8988T (cell line): ENCODE measurements at regions not wholly inside any gene's neighbourhood (a gene's known extent, or its start where the extent isn't known, plus 50 kb on each side); places are given as distances from the start of the nearest gene placed in this dataset.
"Not testable (repeated sequence)": the region's sequence is repeated elsewhere in the genome, so short reads cannot be mapped to it uniquely, and the experiment has no call there.

Experiments
- DNase-seq: peaks from one replicate; pipeline ENCODE4 v3.0.0; 2011

DNA sequence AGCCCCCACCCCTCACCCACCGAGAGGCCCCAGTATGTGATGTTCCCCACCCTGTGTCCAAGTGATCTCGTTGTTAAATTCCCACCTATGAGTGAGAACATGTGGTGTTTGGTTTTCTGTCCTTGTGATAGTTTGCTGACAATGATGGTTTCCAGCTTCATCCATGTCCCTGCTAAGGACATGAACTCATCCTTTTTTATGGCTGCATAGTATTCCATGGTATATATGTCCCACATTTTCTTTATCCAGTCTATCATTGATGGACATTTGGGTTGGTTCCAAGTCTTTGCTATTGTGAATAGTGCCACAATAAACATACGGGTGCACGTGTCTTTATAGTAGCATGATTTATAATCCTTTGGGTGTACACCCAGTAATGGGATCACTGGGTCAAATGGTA, 79.2 kb downstream of the PXDC1 start:
- not testable (repeated sequence) for DNase-seq

DNA sequence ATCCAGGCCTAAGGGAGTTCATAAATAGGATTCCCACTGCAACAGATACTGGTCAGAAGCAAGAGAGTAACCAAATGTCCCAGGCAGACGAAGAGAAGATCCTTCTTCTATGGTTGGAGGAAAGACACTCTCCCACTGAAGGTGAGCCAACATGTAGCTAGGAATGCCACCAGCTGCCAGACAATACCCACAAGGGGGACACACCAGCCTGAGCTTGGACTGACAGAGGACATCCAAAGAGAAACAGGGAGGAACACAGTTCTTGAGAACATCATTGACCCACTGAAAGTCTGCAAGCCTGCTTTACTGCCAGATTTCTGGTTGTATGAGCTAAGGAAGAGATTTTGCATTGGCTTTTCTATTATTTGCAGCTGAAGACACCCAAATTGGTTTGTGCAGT, 80.1 kb downstream of the PXDC1 start:
- DNase-seq: no peak

DNA sequence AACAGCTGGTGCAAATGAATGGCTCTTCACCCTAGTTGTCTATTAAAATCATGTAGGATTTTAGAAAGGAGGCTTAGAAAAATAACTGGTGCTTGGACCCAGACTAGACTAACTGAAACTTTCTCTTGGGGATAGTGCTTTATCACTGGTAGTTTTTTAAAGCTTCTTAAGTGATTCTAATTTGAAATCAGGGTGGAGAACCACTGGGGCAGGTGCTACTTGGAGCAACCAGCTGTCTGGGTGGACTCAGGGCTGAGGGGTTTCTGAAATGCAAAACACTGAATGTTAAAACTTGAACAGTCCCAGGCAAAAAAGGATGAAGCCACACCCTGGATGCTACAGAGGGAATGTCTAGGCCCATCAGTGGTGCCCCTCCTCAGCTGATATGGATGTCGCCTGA, 81.2 kb downstream of the PXDC1 start:
- no peak for DNase-seq

DNA sequence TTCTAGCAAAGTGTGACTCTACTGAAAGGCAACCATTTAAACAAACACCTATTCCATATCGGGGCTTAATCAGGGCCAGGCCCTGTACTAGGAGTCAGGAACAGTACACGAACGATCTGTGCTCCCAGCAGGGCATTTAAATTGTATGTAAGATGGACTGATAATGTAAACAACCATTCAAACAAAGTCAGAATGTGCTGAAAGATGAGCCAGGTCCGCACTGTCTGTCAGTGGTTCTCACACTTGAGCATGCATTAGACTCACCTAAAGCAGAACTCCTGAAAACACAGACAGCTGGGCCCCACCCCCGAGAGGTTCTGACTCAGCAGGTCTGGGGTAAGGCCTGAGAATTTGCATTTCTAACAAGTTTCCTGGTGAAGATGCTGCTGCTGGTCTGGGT, 81.6 kb downstream of the PXDC1 start:
- DNase-seq: no peak

DNA sequence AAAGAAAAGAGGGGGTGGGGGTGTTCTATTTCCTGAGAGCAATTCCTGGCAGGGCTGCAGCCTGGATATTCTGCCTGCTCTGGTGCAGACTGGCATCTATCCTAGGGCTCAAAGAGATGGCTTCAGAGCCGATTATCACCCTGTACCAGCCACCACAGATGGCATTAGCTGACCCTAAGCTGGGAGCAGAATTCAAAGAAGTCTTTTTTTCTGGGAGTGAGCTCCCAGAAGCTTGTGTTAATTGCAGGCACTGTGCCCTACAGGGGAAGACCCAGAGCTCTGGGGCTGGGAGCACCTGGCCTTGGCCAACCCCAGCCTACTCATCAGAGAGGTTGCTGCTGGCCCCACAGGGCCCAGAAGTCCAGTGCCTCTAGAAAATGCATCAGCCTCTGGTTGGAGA, 85.9 kb downstream of the PXDC1 start:
- DNase-seq: no peak

DNA sequence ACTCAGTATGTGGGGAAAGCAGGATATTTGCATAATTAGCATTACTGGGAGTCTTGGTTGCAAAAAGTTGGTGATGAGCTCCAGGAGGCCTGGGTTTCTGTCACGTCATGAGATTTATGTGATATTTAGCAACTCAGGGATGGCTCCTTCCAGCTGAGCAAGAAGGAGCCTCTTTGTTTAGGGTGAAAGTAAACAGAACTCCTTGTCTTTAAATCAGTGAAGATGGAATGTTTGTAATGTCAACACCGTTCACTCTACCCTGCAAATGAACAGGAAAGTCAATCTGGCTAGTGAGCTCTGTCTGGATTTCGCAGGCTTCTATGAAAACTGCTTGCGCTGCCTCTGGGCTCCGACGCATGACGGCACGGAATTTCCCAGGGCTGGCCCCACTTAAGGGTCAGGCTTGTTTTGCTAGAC, 86.9 kb downstream of the PXDC1 start:
- DNase-seq: no peak

DNA sequence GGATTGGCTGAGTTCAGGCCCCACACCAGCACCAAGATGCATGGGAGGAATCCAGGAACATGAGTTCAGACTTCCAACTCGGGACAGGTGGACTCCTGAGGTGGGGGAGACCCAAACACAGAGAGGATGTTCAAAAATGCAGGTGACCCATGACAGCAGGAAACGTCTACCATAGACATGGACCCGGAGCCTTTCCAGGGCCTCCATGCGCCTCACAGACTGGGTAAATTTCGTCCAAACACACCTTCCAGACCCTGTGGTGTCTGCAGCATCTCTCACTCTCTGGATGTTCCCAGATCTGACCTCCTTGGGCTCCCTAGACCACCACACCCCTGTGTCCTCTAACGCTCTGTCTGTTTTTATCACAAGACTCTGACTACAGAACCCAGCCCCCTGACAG, 87.7 kb downstream of the PXDC1 start:
- no peak for DNase-seq

DNA sequence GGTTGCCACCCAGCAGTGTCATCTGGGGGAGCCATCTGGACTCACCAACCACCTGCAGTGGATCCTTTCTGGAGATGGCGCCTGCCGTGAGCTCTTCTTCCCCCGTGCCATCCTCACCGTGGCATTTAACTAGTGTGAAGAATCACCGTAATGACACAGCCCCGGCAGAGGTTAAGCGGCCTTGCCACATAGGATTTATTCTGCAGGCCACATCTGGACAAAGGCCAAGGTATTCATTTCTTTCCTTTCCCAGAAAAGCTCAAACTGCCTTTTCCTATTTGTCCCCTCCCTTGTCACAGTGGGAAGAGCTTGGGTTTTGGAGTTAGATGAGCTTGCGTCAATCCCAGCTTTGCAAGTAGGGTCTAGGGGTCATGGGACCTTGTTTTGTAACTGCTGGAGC, 88.4 kb downstream of the PXDC1 start:
- DNase-seq: no peak

DNA sequence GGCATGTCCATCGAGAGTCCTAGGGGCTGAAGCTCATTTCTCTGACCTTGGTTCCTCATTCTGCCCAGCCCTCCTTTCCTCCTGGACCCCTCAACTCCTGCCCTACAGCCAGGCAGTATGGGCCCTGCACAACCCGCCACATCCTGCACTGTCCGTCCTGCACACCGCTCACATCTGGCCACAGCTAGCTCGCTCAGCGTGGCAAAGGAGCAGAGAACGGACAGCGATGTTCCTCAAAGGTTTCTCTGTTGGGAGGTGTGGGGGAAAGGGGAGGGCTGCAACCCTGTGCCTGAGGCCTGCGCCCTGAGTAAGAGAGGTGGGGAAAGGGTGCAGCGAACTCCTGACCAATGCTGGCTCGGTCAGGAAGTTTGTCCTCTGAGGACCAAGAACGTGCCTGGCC, 90.1 kb downstream of the PXDC1 start:
- no peak for DNase-seq

DNA sequence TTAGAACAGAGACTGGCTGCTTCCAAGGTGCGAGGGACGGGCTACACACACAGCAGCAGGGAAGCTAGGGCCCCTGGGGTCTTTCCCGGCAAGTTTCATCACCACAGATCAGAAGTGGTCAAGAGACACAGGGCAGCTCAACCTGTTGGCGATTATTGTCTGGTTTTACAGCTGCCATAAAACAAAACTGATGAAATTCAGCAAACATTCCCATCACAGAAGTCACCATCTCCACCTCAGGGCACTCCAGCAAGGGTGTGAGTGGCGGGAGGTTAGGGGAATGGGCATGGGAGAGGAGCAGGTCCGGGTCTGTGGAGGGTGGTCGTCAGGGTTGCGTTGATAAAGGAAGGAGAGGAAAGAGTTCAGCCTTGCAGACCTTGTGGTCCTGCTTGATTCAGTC, 91.0 kb downstream of the PXDC1 start:
- DNase-seq: no peak

DNA sequence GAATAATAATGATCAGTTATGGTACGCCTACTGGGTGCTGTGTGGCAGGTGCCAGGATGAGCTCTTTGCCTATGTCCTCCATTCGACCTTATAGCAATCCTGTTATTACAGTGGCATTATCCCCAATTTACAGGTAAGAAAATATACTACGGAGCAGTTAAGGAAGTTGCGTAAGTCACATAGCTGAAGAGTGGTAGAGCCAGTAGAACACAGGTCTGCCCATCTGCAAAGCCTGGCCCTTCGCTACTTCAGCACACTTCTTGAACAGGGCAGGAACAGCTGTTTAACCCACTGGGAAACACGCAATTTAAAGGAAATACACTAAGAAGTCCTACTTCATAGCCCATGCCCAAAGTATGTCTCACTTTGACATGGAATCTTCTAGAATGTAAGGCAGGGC, 91.8 kb downstream of the PXDC1 start:
- DNase-seq: no peak

DNA sequence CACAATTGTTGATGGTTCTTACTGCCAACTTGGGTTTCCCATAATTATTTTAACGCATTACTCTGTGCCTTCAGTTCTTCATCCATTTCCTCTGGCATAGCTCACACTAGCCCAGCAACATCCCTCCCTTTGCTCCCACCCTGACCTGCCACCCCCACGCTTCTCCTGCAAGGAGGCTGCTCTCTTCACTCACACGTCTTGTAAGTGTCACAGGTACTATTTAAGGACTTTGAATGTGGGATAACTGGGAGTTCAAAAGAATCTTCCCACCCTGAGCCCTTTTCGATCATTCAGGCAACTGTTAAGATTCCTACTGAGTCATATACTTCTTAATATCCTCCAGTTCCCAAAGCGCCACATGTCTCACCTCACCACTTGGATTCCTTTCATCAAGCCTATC, 95.4 kb downstream of the PXDC1 start:
- DNase-seq: no peak

DNA sequence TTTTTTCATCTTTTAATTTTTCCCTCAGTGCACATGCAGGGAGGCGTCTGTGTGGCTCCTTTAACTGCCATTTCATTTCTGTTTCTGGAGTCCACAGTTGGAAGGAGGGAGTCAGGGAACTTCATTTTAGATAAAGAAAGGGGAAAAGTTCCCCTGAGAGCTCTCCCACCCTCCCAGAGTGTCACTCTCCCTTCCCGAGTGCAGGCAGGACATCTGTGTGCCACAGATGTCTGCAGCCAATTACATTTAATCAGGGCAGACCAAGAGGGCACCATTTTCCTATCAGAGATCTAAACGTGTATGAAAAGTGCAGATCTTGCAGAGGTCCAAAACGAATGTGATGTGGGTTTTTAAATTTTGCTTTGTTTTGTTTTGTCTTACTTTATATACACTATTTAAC, 96.6 kb downstream of the PXDC1 start:
- no peak for DNase-seq

DNA sequence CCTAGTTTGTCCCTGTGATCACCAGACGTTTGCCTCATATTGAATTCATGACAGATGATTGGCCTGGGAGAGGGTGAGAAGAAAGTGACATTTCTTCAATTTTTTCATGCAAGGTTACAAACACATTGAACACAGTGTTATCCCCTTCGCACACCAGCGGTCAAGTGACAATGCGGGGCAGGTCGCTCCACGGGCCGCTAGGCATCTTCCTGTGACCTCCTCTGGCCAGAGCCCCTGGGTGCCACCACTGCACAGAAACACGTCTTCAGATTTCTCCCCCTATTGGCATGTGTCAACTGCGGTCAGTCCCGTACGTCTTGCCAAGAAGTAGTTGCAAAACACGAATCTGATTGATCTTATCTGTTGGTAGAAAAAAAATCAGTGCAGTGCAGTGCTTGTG, 97.1 kb downstream of the PXDC1 start:
- no peak for DNase-seq

DNA sequence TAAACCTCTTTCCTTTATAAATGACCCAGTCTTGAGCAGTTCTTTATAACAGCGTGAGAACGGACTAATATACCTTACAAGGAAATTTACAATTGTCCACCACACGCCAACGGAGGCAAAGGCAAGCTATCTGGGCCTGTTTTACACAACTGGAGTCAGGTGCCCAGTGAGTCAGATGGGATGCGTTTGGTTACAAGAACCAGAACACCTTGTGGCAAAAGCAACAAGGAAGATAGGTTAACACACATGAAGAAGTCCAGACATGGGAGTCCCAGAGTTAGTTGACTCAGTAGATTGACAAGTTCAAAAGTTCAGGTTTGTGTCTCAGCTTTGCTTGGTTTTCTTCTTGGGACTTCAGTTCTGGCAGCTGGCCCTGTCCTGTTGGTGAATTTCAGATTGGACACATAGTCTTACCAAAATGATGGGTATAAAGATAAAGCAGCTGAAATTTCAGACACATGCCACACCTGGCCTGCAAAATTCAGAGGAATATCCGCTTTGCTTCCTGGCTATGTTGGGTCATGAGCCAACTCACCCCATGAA, 97.9 kb downstream of the PXDC1 start:
- DNase-seq: no peak

DNA sequence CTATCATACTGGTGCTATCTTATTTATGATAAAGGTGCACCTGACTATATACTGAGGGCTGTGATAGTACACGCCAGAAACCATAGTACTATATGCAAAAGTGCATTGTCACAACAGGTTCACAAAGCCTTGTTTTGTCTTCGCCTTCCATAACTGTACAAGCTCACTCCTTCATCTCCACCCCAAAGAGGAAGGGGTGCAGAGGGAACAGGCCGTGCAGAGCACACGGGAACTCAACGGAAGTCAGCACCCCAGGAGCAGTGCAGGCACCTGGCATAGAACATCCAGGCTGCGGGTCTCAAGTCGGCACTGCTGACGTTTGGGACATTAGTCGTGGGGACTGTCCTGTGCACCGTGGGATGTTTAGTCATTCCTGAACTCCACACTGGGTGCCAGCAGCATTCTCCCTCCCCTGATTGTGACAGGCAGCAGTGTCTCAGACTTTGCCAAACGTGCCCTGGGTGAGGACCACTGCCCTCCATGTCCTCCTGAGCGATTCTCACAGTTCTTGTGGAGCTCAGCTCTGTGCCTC, 99.7 kb downstream of the PXDC1 start:
- DNase-seq: no peak

DNA sequence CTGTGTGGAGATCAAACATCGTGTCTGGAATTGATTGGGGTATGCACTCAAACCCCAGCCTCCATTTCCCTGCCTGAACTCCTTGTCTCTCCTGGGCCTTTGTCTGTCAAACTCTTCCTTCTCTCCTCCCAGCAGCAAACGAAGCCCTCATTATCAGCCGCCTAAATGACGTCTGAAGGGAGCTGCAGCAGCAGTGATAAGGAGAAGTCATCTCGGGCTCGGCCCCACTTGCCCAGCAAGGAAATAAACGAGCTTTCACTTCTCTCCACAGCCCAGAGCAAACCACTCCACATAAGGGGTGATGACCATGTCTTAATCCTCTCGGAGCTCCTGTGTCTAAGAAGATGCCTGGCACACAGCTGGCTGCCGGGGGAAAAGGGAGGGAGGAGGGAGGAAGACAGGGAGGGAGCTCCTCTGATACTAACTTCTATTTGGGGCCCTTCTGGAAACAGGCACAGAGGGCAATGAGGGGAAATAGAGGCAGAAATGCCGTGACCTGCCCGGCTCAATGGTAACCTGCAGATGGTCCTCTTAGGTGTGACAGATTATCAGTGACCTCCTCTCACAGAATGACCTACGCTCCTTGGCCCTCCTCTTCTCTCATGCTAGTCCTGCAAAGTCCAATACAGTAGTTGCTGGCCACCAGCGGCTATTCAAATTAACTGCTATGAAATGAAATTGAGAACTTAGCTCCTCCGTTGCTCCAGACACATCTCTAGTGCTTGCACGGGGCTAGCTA, 100.4 kb downstream of the PXDC1 start:
- DNase-seq: no peak

DNA sequence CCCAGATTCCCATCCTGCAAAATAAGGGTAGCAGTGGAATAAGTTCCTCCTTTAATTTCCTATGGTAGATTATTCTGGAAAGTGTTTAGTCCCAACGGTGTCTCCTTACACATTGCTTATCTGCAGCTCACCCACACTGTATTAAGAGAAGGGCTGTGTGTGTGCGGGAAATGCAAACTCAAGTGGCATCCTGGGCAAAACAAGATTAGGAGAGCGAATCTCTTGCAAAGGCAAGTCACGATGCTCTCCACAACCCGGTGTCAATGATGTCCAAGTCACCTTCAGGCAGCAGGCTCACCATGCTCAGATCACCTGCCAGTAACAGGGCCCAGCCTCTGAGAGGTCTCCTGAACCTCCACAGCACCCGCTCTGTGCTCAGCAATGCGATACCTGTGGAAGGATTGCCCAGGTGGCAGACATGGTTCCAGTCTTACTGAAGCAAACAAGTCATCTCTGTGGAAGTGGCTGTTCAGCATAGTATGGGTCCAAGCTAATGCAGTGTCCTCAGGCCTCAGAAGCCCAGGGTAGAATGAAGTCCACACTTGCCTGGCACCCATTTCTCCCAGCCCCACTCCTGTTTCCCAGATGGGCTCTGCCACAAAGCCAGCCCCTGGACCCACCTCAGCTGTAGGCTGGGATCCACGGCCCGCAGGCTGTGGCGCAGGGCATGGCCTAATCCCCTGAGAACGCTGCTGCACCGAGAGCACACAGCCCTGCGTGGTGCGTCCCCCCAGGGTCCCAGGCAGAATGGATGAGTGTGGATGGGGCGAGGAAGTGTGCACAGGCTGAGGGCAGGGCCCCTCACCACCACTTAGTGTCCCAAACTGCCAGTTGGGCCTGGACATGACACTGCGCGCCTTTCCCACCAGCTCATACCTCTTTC, 101.2 kb downstream of the PXDC1 start:
- DNase-seq: no peak

DNA sequence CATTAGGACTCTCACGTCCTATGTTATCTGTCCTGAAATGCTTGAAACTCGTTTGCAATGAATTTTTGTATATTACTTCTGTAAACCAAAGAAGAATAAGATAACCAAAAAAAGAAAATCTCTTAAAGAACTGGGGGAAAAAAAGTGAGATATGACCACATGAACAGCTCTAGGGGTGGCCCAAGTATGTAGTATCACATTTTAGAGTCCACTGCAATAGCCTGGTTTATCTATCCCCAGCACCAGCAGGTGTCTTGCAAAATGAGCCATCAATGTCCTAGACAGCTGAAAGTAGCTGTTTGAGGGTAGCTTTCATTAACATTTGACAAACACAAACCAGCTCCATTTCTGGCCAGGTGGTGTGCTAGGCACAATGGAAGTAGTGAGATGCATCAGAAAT, 102.8 kb downstream of the PXDC1 start:
- no peak for DNase-seq

DNA sequence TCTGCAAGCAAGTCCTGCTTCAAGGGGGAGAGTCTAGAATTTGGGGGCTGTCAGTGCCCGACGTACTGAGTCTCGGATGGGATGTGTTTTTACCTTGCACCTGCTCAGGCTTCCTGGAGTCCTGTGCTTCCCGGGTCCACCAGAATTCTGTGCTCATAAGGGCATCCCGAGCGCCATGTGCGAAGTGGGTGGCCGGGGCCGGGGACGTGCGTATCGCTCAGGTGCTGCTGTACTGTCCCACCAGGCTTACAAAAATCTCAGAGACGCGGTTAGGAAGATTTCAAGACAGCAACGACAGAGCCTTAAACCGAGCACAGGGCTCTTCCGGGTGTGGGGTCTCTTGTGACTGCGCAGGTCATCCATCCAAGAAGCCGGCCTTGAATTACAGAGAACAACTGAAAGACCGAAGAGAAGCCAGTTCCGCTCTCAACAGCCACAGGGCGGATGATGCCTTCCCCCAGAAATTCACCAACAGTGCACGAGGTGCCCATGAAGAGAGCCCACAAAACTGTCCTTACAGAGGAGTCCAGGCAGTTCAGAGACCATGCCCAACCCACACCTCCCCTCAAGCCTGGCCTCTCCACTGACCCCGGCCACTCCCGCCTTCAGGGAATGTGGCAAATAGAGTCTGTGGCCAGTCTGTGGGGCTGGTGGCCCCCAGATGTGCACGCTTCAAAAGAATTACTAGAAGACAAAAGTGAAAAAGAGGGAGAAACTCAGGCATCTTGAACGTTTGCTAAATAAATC, 104.7 kb downstream of the PXDC1 start:
- DNase-seq: no peak

DNA sequence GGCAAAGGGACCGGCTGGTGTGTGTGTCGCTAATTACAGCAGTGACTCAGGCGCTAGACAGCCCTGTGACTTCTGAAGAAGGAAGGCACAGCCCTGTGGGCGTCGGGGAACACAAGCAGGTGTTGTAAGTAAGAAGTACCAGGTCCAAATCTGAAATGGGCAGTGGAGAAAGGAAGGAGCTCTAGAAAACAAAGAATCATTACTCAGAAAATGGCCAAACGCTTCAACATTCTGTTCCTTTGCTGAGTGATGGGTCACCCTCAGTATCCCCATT, 106.8 kb downstream of the PXDC1 start:
- DNase-seq: no peak

DNA sequence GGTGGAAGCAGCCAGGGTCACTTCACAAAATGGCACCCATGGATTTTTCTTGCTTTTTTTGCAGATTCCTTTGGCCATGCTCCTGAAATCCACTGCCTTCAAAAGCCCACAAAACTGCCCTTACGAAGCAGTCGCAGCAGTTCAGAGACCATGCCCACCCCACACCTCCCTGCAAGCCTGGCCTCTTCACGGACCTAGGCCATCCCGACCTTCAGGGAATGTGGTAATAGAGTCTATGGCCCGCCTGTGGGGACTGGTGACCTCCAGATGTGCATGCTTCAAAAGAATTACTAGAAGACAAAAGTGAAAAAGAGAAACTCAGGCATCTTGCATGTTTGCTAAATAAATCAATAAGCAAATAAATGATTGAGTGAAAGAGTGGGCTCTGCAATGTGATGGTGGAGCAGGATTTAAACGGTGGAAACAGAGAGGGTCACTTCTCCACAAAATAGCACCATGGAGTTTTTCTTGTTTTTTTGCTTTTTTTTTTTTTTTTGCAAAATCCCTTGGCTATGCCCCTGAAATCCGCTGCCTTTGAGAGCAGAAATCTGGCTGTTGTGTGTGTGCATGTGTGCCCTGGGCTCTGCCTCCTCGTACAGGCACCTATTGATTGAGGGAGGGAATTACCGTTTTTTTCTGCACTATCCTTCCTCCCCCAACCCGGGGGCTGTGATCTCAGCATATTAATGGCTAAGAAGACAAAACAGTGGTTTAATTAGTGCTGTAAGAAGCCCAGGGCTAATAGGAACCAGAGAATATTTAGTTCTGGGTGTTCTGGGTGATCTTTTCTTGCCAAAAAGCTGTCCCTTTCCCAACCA, 107.4 kb downstream of the PXDC1 start:
- no peak for DNase-seq

DNA sequence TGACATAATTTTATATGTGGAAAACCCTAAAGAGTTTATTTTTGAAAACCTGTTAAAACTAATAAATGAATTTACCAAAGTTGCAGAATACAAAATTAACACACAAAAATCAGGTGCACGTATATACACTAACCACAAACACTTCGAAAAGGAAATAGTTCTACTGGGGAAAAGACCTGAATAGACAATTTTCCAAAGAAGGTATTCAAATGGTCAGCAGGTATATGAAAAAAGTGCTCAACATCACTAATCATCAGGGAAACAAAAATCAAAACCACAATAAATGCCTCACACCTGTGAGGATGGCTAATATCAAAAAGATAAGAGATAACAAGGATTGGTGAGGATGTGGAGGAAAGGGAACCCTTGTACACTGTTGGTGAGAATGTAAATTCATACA, 110.6 kb downstream of the PXDC1 start:
- no peak for DNase-seq
